HepG2 (cell line): ENCODE measurements at regions not wholly inside any gene's neighbourhood (a gene's known extent, or its start where the extent isn't known, plus 50 kb on each side); places are given as distances from the start of the nearest gene placed in this dataset.

Experiments
- ATAC-seq: fragments of 200-7000 bp; cut with Tn5 transposase; 3 replicates; pipeline ENCODE4 v1.9.1; 2020; ENCODE audit warnings: mild to moderate bottlenecking, moderate library complexity
- BruUV-seq: library from RNA; stranded (reverse); fragments of 400-500 nt; replicated peaks from 2 replicates; lab custom pipeline; 2021; lab: Mats Ljungman, UMichigan
- CTCF ChIA-PET: fragments of 300-600 bp; formaldehyde crosslinking; extraction: SDS; loops from one replicate; lab custom pipeline; 2021; ENCODE audit warnings: low total read pairs, inconsistent platforms, low intra/inter-chr PET ratio; lab: Yijun Ruan, JAX
- POLR2A ChIA-PET: fragments of 350-600 bp; sonication (Branson Sonifier 250); formaldehyde crosslinking; loops from one replicate; lab custom pipeline; 2020; ENCODE audit warnings: antibody characterized with exemption, inconsistent platforms; lab: Yijun Ruan, JAX
- DNase-seq: peaks from one replicate; pipeline ENCODE4 v3.0.0-alpha.2; 2015; ENCODE audit warnings: low spot score
- FAIRE-seq: peaks from 3 replicates; lab custom pipeline; 2011; peaks lifted over from hg19 to GRCh38; lab: Jason Lieb, UNC
- H2AFZ ChIP-seq: one replicate; pipeline ENCODE4 v1.6.1; 2011; ENCODE audit warnings: low read length, inconsistent platforms
- H3K27ac ChIP-seq: fragments of 300-600 bp; 3 replicates; pipeline ENCODE4 v1.8.0; 2011; ENCODE audit warnings: mixed run types, mild to moderate bottlenecking, mixed read lengths, low read length, inconsistent platforms; ENCODE audit not compliant: insufficient read depth; ENCODE audit errors: extremely low read length
- H3K27me3 ChIP-seq, 2 experiments: fragments of 200-600 bp in 1 of 2; 2 replicates in 1 of 2; 3 replicates in 1 of 2; pipeline versions ENCODE4 v1.6.0 to v1.8.0; 2011; ENCODE audit warnings: low read length in 2 of 2, mild to moderate bottlenecking in 2 of 2, moderate library complexity in 2 of 2, inconsistent platforms in 1 of 2; ENCODE audit not compliant: insufficient read depth in 2 of 2, control insufficient read depth in 1 of 2
- H3K36me3 ChIP-seq, 2 experiments: fragments of 200-600 bp in 1 of 2; replicated peaks in 1 of 2; 2 replicates in 1 of 2; 3 replicates in 1 of 2; pipeline versions ENCODE4 v1.5.1 to v1.8.0; 2011; ENCODE audit warnings: low read length in 2 of 2, inconsistent platforms in 1 of 2; ENCODE audit not compliant: insufficient read depth in 2 of 2, control insufficient read depth in 1 of 2
- H3K4me1 ChIP-seq: 2 replicates; pipeline ENCODE4 v1.5.1; 2012; ENCODE audit warnings: low read length, inconsistent platforms; ENCODE audit not compliant: insufficient read depth
- H3K4me2 ChIP-seq: 2 replicates; pipeline ENCODE4 v1.6.0; 2011; ENCODE audit warnings: low read depth, low read length, inconsistent platforms
- H3K4me3 ChIP-seq, 3 experiments: fragments of 200-600 bp in 1 of 3; sonication (generic), shearing (Covaris generic) in 1 of 3; replicated peaks in 1 of 3; 2 replicates each; pipeline ENCODE4 v1.5.1; 2011 to 2016; ENCODE audit warnings: low read length in 3 of 3, inconsistent platforms in 2 of 3, low read depth in 2 of 3, mild to moderate bottlenecking in 2 of 3, control low read depth in 1 of 3, mixed read lengths in 1 of 3; ENCODE audit not compliant: insufficient read depth in 1 of 3
- H3K79me2 ChIP-seq: one replicate; pipeline ENCODE4 v1.6.1; 2011; ENCODE audit warnings: low read length, inconsistent platforms; ENCODE audit not compliant: insufficient read depth
- H3K9ac ChIP-seq: 2 replicates; pipeline ENCODE4 v1.6.0; 2011; ENCODE audit warnings: mild to moderate bottlenecking, low read depth, low read length, inconsistent platforms; ENCODE audit not compliant: insufficient read depth
- H3K9me3 ChIP-seq: 2 replicates; pipeline ENCODE4 v1.5.1; 2012; ENCODE audit warnings: mild to moderate bottlenecking, low read length
- H4K20me1 ChIP-seq: 2 replicates; pipeline ENCODE4 v1.6.0; 2011; ENCODE audit warnings: inconsistent platforms, mild to moderate bottlenecking, low read length, moderate library complexity; ENCODE audit not compliant: insufficient read depth
- BORCS8-MEF2B ChIP-seq: sonication (generic); formaldehyde crosslinking; IDR thresholded peaks from 2 replicates; pipeline ENCODE4 v1.8.0; 2022; ENCODE audit warnings: mild to moderate bottlenecking, missing genetic modification reagents
- FOXC1 ChIP-seq: sonication (generic); formaldehyde crosslinking; IDR thresholded peaks from 2 replicates; pipeline ENCODE4 v1.8.0; 2022; ENCODE audit warnings: mild to moderate bottlenecking, missing genetic modification reagents, borderline replicate concordance
- KLF11 ChIP-seq: IDR thresholded peaks from 2 replicates; pipeline ENCODE4 v1.6.1; 2016; ENCODE audit warnings: missing compliant biosample characterization
- NFE2L1 ChIP-seq: sonication (generic); formaldehyde crosslinking; IDR thresholded peaks from 2 replicates; pipeline ENCODE4 v1.4.0; 2020; ENCODE audit warnings: missing genetic modification reagents, mild to moderate bottlenecking, borderline replicate concordance
- SIN3B ChIP-seq: fragments of 150-350 bp; IDR thresholded peaks from 2 replicates; pipeline ENCODE4 v1.6.1; 2014; ENCODE audit warnings: low read length
- TSC22D2 ChIP-seq: sonication (generic); formaldehyde crosslinking; IDR thresholded peaks from 2 replicates; pipeline ENCODE4 v1.5.1; 2020; ENCODE audit warnings: missing genetic modification reagents, mild to moderate bottlenecking, borderline replicate concordance
- ZFP90 ChIP-seq: sonication (generic); formaldehyde crosslinking; IDR thresholded peaks from 2 replicates; pipeline ENCODE4 v1.8.0; 2022; ENCODE audit warnings: missing genetic modification reagents, mild to moderate bottlenecking, inconsistent platforms, borderline replicate concordance
- ZNF17 ChIP-seq: sonication (generic); formaldehyde crosslinking; IDR thresholded peaks from 2 replicates; pipeline ENCODE4 v1.5.0; 2020; ENCODE audit warnings: mild to moderate bottlenecking, missing genetic modification reagents
- ZNF33B ChIP-seq: sonication (generic); formaldehyde crosslinking; IDR thresholded peaks from 2 replicates; pipeline ENCODE4 v1.5.1; 2020; ENCODE audit warnings: mild to moderate bottlenecking, missing genetic modification reagents
- ZNF441 ChIP-seq: sonication (generic); formaldehyde crosslinking; IDR thresholded peaks from 2 replicates; pipeline ENCODE4 v1.7.0; 2021; ENCODE audit warnings: missing genetic modification reagents, borderline replicate concordance
- ZNF567 ChIP-seq: sonication (generic); formaldehyde crosslinking; IDR thresholded peaks from 2 replicates; pipeline ENCODE4 v1.8.1; 2023; ENCODE audit warnings: mild to moderate bottlenecking, missing genetic modification reagents, borderline replicate concordance
- ZNF678 ChIP-seq: sonication (generic); formaldehyde crosslinking; IDR thresholded peaks from 2 replicates; pipeline ENCODE4 v1.4.0; 2020; ENCODE audit warnings: mild to moderate bottlenecking, missing genetic modification reagents
- ZNF747 ChIP-seq: sonication (generic); formaldehyde crosslinking; IDR thresholded peaks from 2 replicates; pipeline ENCODE4 v1.8.1; 2023; ENCODE audit warnings: missing genetic modification reagents, mild to moderate bottlenecking, borderline replicate concordance
- WGBS: methylation state at CpG from one replicate; pipeline ENCODE4 v1.1.6; 2017; ENCODE audit warnings: low lambda C conversion rate; 5-methylcytosine and 5-hydroxymethylcytosine counted together
- in situ Hi-C: cut with HindIII; loops from 2 replicates; pipeline ENCODE4 v1.10.0; 2017; ENCODE audit warnings: low pct_unique_long_range_greater_than_20kb; ENCODE audit not compliant: extremely low pct_ligation_motif_present
- intact Hi-C: fragments of 100-400 bp; cut with micrococcal nuclease; formaldehyde crosslinking; loops from one replicate; pipeline ENCODE4 v1.10.0; 2022; ENCODE audit not compliant: unreplicated experiment
- TF ChIP-seq, protein P1 (sequence below): sonication (generic); formaldehyde crosslinking; IDR thresholded peaks from 2 replicates; pipeline ENCODE4 v1.8.1; 2023; ENCODE audit warnings: mild to moderate bottlenecking, missing genetic modification reagents
- TF ChIP-seq, protein P2 (sequence below): fragments of 450-650 bp; IDR thresholded peaks from 2 replicates; pipeline ENCODE4 v1.6.1; 2017; ENCODE audit warnings: mild to moderate bottlenecking
- TF ChIP-seq, protein P3 (sequence below): sonication (generic); formaldehyde crosslinking; IDR thresholded peaks from 2 replicates; pipeline ENCODE4 v1.4.0; 2020; ENCODE audit warnings: missing genetic modification reagents, borderline replicate concordance

DNA sequence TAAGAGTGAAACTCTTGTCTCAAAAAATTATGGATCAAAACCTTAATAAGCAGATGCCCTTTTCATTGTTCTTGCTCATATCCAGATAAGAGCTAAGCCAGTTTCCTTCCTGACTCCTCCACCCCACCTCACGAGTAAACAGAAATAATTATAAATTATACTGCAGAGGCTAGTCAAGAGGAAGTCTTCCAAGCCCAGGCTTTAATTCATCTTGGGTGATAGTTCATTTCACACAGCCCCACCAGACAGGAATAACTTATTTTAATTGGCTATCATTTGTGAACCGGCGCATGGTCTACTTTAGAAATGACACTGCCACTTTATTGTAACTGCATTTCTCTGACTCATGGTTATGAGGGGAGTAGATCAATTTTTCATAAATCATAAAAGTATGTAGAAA, 102.0 kb downstream of the BTBD3 start:
- POLR2A ChIA-PET, result no interaction called here
- no peak overlapping the region for H3K27ac ChIP-seq
- no TSS peak for BruUV-seq
- no peak overlapping the region for H3K4me3 ChIP-seq
- DNase-seq (no peak), ATAC-seq (no peak)
- H3K27me3 ChIP-seq, result no peaks in the 10 kb centered on the region
- H3K79me2 ChIP-seq, result no peaks in the 10 kb centered on the region
- TF ChIP-seq FOXC1 (CRISPR knock-in tag), result no peak
- TF ChIP-seq ZNF678 (CRISPR knock-in tag), result no peak
- TF ChIP-seq, protein P1, sequence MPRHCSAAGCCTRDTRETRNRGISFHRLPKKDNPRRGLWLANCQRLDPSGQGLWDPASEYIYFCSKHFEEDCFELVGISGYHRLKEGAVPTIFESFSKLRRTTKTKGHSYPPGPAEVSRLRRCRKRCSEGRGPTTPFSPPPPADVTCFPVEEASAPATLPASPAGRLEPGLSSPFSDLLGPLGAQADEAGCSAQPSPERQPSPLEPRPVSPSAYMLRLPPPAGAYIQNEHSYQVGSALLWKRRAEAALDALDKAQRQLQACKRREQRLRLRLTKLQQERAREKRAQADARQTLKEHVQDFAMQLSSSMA (CRISPR knock-in tag), result no peak
- TF ChIP-seq ZNF747 (CRISPR knock-in tag), result no peak
- TF ChIP-seq ZNF567 (CRISPR knock-in tag), result no peak
- TF ChIP-seq ZNF33B (CRISPR knock-in tag), result no peak
- TF ChIP-seq SIN3B, result no peak
- TF ChIP-seq BORCS8-MEF2B (CRISPR knock-in tag), result no peak
- TF ChIP-seq ZFP90 (CRISPR knock-in tag), result no peak
- no peak for TF ChIP-seq TSC22D2 (CRISPR knock-in tag)
- TF ChIP-seq ZNF17, result no peak
- TF ChIP-seq NFE2L1 (CRISPR knock-in tag), result no peak
- no peak for TF ChIP-seq ZNF441 (CRISPR knock-in tag)
- TF ChIP-seq, protein P2, sequence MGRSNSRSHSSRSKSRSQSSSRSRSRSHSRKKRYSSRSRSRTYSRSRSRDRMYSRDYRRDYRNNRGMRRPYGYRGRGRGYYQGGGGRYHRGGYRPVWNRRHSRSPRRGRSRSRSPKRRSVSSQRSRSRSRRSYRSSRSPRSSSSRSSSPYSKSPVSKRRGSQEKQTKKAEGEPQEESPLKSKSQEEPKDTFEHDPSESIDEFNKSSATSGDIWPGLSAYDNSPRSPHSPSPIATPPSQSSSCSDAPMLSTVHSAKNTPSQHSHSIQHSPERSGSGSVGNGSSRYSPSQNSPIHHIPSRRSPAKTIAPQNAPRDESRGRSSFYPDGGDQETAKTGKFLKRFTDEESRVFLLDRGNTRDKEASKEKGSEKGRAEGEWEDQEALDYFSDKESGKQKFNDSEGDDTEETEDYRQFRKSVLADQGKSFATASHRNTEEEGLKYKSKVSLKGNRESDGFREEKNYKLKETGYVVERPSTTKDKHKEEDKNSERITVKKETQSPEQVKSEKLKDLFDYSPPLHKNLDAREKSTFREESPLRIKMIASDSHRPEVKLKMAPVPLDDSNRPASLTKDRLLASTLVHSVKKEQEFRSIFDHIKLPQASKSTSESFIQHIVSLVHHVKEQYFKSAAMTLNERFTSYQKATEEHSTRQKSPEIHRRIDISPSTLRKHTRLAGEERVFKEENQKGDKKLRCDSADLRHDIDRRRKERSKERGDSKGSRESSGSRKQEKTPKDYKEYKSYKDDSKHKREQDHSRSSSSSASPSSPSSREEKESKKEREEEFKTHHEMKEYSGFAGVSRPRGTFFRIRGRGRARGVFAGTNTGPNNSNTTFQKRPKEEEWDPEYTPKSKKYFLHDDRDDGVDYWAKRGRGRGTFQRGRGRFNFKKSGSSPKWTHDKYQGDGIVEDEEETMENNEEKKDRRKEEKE, result no peak
- TF ChIP-seq, protein P3, sequence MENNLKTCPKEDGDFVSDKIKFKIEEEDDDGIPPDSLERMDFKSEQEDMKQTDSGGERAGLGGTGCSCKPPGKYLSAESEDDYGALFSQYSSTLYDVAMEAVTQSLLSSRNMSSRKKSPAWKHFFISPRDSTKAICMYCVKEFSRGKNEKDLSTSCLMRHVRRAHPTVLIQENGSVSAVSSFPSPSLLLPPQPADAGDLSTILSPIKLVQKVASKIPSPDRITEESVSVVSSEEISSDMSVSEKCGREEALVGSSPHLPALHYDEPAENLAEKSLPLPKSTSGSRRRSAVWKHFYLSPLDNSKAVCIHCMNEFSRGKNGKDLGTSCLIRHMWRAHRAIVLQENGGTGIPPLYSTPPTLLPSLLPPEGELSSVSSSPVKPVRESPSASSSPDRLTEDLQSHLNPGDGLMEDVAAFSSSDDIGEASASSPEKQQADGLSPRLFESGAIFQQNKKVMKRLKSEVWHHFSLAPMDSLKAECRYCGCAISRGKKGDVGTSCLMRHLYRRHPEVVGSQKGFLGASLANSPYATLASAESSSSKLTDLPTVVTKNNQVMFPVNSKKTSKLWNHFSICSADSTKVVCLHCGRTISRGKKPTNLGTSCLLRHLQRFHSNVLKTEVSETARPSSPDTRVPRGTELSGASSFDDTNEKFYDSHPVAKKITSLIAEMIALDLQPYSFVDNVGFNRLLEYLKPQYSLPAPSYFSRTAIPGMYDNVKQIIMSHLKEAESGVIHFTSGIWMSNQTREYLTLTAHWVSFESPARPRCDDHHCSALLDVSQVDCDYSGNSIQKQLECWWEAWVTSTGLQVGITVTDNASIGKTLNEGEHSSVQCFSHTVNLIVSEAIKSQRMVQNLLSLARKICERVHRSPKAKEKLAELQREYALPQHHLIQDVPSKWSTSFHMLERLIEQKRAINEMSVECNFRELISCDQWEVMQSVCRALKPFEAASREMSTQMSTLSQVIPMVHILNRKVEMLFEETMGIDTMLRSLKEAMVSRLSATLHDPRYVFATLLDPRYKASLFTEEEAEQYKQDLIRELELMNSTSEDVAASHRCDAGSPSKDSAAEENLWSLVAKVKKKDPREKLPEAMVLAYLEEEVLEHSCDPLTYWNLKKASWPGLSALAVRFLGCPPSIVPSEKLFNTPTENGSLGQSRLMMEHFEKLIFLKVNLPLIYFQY (CRISPR knock-in tag), result no peak
- TF ChIP-seq KLF11 (CRISPR knock-in tag), result no peak
- TF ChIP-seq, all 625 proteins: peak for 0
- intact Hi-C loops, result no loop called here
- no peaks in the 10 kb centered on the region for H3K4me1 ChIP-seq
- in situ Hi-C loops, result no loop called here
- WGBS, result 34% methylated on average over 3 of the region's 3 CpGs
- H3K9me3 ChIP-seq, result no peaks in the 10 kb centered on the region
- no peaks in the 10 kb centered on the region for H3K36me3 ChIP-seq
- no peak overlapping the region for H3K4me2 ChIP-seq
- H3K9ac ChIP-seq, result no peak overlapping the region
- CTCF ChIA-PET, result no interaction called here
- no peak overlapping the region for H2AFZ ChIP-seq
- no peak for FAIRE-seq
- H4K20me1 ChIP-seq, result no peaks in the 10 kb centered on the region
